ENCODE measurements at regions not wholly inside any gene's neighbourhood (a gene's known extent, or its start where the extent isn't known, plus 50 kb on each side); places are given as distances from the start of the nearest gene placed in this dataset.

DNA sequence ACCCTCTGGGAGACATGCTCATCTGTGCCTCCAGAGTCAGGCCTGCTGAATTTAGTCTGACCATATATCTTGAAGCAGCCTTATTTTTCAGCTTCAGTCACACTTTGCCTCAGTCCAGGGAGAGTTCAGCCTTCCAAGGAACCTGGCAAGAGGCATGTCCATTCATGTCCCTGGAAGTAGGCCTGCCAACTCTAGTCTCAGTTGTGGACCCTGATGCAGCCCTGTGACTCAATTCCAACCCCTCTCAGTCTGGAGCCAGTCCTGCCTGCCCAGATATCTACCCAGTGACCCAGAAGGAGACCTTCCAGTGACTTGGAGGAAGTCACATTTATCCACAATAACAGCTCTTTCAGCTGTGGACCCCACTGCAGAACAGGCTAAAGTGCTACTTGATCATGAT, 566.6 kb downstream of the TMEM135 start:
- TF ChIP-seq, protein P1, sequence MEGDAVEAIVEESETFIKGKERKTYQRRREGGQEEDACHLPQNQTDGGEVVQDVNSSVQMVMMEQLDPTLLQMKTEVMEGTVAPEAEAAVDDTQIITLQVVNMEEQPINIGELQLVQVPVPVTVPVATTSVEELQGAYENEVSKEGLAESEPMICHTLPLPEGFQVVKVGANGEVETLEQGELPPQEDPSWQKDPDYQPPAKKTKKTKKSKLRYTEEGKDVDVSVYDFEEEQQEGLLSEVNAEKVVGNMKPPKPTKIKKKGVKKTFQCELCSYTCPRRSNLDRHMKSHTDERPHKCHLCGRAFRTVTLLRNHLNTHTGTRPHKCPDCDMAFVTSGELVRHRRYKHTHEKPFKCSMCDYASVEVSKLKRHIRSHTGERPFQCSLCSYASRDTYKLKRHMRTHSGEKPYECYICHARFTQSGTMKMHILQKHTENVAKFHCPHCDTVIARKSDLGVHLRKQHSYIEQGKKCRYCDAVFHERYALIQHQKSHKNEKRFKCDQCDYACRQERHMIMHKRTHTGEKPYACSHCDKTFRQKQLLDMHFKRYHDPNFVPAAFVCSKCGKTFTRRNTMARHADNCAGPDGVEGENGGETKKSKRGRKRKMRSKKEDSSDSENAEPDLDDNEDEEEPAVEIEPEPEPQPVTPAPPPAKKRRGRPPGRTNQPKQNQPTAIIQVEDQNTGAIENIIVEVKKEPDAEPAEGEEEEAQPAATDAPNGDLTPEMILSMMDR (IDR thresholded peaks at IDR 0.05; ENCODE audit: low read depth, low read length): no peak
- no peak overlapping the region for H3K27ac ChIP-seq
- no peaks in the 10 kb centered on the region for H3K27me3 ChIP-seq (ENCODE audit: insufficient read depth, low read depth, severe bottlenecking)
- H3K9me3 ChIP-seq (ENCODE audit: severe bottlenecking): no peaks in the 10 kb centered on the region
- no peak for DNase-seq
- H3K4me3 ChIP-seq (ENCODE audit: low read depth, low read length): no peak overlapping the region
- no peaks in the 10 kb centered on the region for H3K36me3 ChIP-seq

DNA sequence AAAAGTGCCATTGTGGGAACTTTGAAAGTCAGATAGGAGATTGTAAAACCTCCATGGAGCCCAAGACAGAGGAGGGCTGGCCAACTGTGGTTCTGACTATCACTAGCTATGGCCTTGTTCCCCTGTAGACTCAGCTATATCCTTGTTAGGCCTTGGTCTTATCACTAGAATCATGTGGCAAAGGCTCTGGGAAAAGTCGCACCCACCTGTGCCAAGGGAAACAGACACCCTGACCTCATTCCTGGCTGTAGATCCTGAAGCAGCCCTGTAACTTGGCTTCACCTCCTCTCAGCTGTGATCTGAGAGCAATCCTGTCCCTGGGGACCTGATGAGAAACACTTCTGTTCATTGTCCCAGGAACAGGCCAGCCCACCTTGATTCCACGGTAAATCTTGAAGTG, 566.2 kb downstream of the TMEM135 start:
- TF ChIP-seq, protein P1 (IDR thresholded peaks at IDR 0.05; ENCODE audit: low read depth, low read length): no peak
- H3K27me3 ChIP-seq (ENCODE audit: insufficient read depth, low read depth, severe bottlenecking): no peaks in the 10 kb centered on the region

DNA sequence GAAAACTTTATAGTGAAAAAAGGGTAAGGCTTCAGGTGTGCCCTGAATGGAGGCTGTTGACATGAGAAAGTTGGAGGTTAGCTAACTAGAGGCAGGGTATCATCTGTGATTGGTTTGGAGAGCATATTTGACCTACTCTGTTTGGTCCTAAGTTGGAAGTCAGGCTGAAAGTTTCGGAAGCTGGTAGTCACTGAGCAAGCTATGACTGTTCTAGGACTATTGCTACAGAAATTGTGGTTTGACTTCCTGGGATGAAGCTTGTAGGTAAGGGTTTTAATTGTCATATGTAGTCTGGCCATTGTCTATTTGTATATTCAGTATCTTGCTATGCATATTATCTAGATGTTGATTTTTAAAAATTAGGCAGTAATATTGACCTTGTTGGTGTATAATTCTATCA, 565.0 kb downstream of the TMEM135 start:
- H3K27ac ChIP-seq: no peak overlapping the region
- TF ChIP-seq, protein P1 (IDR thresholded peaks at IDR 0.05; ENCODE audit: low read depth, low read length): no peak
- no peaks in the 10 kb centered on the region for H3K36me3 ChIP-seq
- DNase-seq: no peak
- H3K4me3 ChIP-seq (ENCODE audit: low read depth, low read length): no peak overlapping the region
- no peaks in the 10 kb centered on the region for H3K9me3 ChIP-seq (ENCODE audit: severe bottlenecking)
- H3K27me3 ChIP-seq (ENCODE audit: insufficient read depth, low read depth, severe bottlenecking): no peaks in the 10 kb centered on the region

More for the DNA sequence above, 566.2 kb downstream of the TMEM135 start:
- Histone ChIP-seq H3K4me3 (ENCODE audit: low read depth, low read length) (no peak overlapping the region), H3K27ac (no peak overlapping the region), H3K36me3 (no peaks in the 10 kb centered on the region), H3K9me3 (ENCODE audit: severe bottlenecking) (no peaks in the 10 kb centered on the region)
- DNase-seq: no peak

DNA sequence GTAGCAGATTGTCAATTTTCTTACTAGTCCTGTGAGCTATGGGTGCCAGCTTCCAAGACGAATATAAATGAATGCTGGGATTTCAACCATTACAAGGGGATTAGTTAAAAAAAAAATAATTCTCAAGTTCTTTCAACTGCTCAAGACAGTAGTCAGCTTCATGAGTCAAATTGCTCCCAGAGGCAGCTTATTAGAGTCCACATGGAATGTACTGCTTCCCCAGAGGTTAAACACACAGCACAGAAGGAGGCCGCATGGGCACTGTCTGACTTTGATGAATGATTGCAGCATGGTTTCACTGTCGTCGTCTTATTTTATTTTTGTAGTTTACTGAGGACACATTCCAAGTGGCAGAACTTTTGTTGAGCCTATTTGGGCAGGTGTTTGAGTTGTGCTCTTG, 563.2 kb downstream of the TMEM135 start:
- Histone ChIP-seq H3K9me3 (ENCODE audit: severe bottlenecking) (no peaks in the 10 kb centered on the region), H3K4me3 (ENCODE audit: low read depth, low read length) (no peak overlapping the region), H3K36me3 (no peaks in the 10 kb centered on the region), H3K27me3 (ENCODE audit: insufficient read depth, low read depth, severe bottlenecking) (no peaks in the 10 kb centered on the region), H3K27ac (no peak overlapping the region)
- DNase-seq: no peak
- TF ChIP-seq, protein P1 (IDR thresholded peaks at IDR 0.05; ENCODE audit: low read depth, low read length): no peak

DNA sequence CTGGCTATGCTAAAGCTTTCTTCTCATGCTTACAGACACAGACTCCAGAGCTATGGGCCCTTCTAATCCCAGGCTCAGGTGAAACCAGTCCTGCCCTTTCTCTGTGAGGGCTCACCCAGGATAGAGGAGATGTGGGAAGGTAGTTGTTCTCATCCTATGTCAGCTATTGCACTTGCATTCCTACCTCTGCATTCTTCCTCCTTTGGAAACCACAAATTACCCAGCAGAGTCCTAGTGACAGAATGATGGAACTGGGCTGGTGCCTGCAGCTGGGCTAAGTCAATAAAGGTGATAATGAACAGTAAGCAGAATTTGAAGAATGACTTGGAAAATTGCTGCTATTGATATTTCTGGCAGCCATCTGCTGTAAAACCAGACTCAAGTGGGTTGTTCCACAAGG, 560.0 kb downstream of the TMEM135 start:
- no peaks in the 10 kb centered on the region for H3K36me3 ChIP-seq
- H3K4me3 ChIP-seq (ENCODE audit: low read depth, low read length): no peak overlapping the region
- no peak overlapping the region for H3K27ac ChIP-seq
- TF ChIP-seq, protein P1 (IDR thresholded peaks at IDR 0.05; ENCODE audit: low read depth, low read length): no peak
- H3K9me3 ChIP-seq (ENCODE audit: severe bottlenecking): no peaks in the 10 kb centered on the region
- DNase-seq: no peak
- H3K27me3 ChIP-seq (ENCODE audit: insufficient read depth, low read depth, severe bottlenecking): no peaks in the 10 kb centered on the region

DNA sequence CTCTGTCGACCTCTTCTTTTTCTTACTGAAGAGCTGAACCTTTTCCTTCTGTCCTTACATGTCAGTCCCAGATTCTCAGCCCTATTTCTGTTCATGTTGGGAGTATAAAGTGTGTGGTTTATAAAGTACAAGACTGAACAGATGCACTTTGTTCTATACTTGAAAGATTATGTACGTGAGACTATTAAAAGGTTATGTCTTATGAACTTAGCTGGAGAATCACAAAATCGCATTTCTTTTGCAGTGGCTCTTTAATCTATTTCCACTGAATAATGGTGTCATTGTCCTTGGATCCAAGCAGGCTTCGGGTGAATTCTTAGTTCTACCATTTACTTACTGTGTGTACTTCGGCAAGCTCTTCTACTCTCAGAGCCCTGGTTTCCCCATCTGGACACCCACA, 558.4 kb downstream of the TMEM135 start:
- Histone ChIP-seq H3K27me3 (ENCODE audit: insufficient read depth, low read depth, severe bottlenecking) (no peaks in the 10 kb centered on the region), H3K9me3 (ENCODE audit: severe bottlenecking) (peaks cover 2% of the 10 kb centered on the region), H3K27ac (no peak overlapping the region), H3K4me3 (ENCODE audit: low read depth, low read length) (no peak overlapping the region), H3K36me3 (no peaks in the 10 kb centered on the region)
- no peak for DNase-seq
- TF ChIP-seq, protein P1 (IDR thresholded peaks at IDR 0.05; ENCODE audit: low read depth, low read length): no peak

Measured in WERI-Rb-1 (cell line).